Esophagus (tissue), 2 donors: ENCODE measurements at regions not wholly inside any gene's neighbourhood (a gene's known extent, or its start where the extent isn't known, plus 50 kb on each side); places are given as distances from the start of the nearest gene placed in this dataset.

Experiments used
- H3K27ac ChIP-seq, 2 donors: one replicate each; pipeline ENCODE4 v1.5.1; 2013; ENCODE audit warnings: low read depth in 2 of 2, mild to moderate bottlenecking in 2 of 2, inconsistent platforms in 1 of 2, low read length in 1 of 2, moderate library complexity in 1 of 2
- H3K27me3 ChIP-seq, 2 donors: one replicate each; pipeline ENCODE4 v1.6.1; 2013; ENCODE audit warnings: low read length in 2 of 2, control low read depth in 1 of 2, mild to moderate bottlenecking in 1 of 2; ENCODE audit not compliant: insufficient read depth in 2 of 2, control insufficient read depth in 1 of 2
- H3K36me3 ChIP-seq, 2 donors: one replicate each; pipeline ENCODE4 v1.6.1; 2013; ENCODE audit warnings: low read length in 1 of 2; ENCODE audit not compliant: control insufficient read depth in 2 of 2, insufficient read depth in 2 of 2
- H3K4me1 ChIP-seq, 2 donors: one replicate each; pipeline ENCODE4 v1.6.1; 2013; ENCODE audit warnings: low read length in 1 of 2; ENCODE audit not compliant: control insufficient read depth in 2 of 2, insufficient read depth in 2 of 2
- H3K4me3 ChIP-seq, 2 donors: one replicate each; pipeline ENCODE4 v1.5.1; 2013; ENCODE audit warnings: low read length in 2 of 2, mild to moderate bottlenecking in 2 of 2, low read depth in 1 of 2, moderate library complexity in 1 of 2
- H3K9me3 ChIP-seq, 2 donors: one replicate each; pipeline ENCODE4 v1.6.1; 2013; ENCODE audit warnings: mild to moderate bottlenecking in 2 of 2, low read depth in 1 of 2, low read length in 1 of 2, moderate library complexity in 1 of 2; ENCODE audit not compliant: control insufficient read depth in 2 of 2, insufficient read depth in 1 of 2
- WGBS, 2 donors: extraction: QIAGEN DNeasy Blood & Tissue Kit; methylation state at CpG; one replicate each; pipeline ENCODE4 v1.1.7; 2013; 5-methylcytosine and 5-hydroxymethylcytosine counted together
- donor health status: healthy with polysubstance abuse.
- donor health status: Bipolar disorder and iron deficiency.

DNA sequence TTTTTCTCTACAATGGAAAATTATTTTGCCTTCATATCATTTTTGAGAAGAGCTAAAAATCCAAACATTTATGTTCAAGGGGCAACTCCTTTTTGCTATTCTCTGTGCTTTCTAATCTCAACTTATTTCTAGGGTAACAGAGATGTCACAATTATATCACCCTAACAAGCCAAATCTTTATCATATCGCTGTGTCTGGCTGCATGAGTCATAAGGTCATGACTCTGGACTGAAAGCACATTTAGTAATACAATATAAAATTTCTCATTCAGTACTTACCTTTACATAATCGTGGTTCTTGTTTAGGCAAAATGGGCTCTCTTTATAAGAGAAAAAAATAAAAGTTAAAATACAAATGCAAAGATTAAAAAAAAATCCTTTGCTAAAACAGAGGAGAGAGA is 326.0 kb downstream of the CASP12 start:
- H3K27me3 ChIP-seq, result no peaks in the 10 kb centered on the region
- H3K4me3 ChIP-seq, result no peak overlapping the region
- H3K27ac ChIP-seq, result no peak overlapping the region
- no peaks in the 10 kb centered on the region for H3K9me3 ChIP-seq
- H3K36me3 ChIP-seq, result no peaks in the 10 kb centered on the region
- no peaks in the 10 kb centered on the region for H3K4me1 ChIP-seq
- 56 to 72% methylated on average over 2 of the region's 2 CpGs for WGBS, 2 donors

DNA sequence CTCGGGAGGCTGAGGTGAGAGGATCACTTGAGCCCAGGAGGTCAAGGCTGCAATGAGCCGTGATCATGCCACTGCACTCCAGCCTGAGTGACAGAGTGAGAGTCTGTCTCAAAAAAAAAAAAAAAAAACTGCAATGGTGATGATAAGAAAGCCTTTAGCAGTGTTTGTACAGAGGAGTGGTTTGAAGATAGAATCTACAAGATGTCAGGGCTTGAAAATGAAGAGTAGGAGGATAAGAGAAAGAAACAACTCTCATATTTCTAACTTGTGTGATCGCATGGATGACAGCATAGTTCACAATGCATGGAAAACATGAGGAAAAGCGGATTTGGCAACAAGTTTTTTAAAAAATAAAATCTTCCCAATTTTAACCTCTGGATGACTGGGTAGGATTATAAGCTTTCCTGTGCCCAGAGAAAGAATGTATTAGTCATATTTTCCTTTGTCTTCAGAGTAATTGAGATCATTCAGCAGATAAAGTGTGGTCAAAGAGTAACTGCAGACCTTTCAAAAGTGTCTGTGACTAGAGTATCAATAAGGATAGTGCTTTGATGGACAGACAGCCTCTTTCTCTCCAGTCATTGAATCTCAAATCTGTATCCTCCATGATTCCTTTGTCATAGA is 328.1 kb downstream of the CASP12 start:
- Histone ChIP-seq H3K27ac (no peak overlapping the region), H3K4me3 (no peak overlapping the region), H3K4me1 (no peaks in the 10 kb centered on the region), H3K36me3 (no peaks in the 10 kb centered on the region), H3K27me3 (no peaks in the 10 kb centered on the region), H3K9me3 (peaks cover 0 to under 1% of the 10 kb centered on the region in 2 donors)
- whole genome bisulfite sequencing, 2 donors, result 76 to 80% methylated on average over 4 of the region's 4 CpGs

DNA sequence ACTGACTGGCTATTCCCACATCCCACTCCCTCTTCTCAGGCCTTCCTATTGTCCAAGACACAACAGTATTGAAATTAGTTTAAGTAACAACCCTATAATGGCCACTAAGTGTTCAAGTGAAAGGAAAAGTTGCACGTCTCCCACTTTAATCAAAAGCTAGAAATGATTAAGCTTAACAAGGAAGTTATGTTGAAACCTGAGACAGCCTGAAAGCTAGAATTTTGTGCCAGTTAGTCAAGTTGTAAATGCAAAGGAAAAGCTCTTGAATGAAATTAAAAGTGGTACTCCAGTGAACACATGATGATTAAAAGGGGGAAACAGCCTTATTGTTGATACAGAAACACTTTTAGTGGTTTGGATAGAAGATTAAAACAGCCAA is 332.7 kb downstream of the CASP12 start:
- H3K4me3 ChIP-seq, result no peak overlapping the region
- H3K27ac ChIP-seq, result no peak overlapping the region
- WGBS, 2 donors, result 34 to 67% methylated on average over 1 of the region's 1 CpG
- no peaks in the 10 kb centered on the region for H3K4me1 ChIP-seq
- no peaks in the 10 kb centered on the region for H3K36me3 ChIP-seq
- no peaks in the 10 kb centered on the region for H3K27me3 ChIP-seq
- peaks cover 3 to 6% of the 10 kb centered on the region in 2 donors for H3K9me3 ChIP-seq

DNA sequence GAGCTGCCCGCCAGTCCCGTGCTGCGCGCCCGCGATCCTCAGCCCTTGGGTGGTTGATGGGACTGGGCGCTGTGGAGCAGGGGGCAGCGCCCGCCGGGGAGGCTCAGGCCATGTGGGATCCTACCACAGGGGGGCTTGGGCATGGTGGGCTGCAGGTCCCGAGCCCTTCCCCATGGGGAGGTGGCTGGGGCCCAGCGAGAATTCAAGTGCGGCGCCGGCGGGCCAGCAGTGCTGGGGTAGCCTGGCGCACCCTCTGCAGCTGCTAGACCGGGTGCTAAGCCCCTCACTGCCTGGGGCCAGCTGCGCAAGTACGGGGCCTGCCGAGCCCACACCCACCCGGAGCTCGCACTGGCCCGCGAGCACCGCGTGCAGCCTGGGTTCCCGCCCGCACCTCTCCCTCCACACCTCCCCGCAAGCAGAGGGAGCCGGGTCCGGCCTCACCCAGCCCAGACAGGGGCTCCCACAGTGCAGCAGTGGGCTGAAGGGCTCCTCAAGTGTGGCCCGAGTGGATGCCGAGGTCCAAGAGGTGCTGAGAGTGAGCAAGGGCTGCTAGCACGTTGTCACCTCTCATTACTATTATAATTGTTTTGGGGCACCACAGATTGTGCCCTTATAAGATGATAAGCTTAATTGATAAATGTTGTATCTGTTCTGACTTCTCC is 333.2 kb downstream of the CASP12 start:
- Histone ChIP-seq H3K4me3 (no peak overlapping the region), H3K27me3 (no peaks in the 10 kb centered on the region)
- 97 to 98% methylated on average over 35 of the region's 35 CpGs for WGBS, 2 donors

DNA sequence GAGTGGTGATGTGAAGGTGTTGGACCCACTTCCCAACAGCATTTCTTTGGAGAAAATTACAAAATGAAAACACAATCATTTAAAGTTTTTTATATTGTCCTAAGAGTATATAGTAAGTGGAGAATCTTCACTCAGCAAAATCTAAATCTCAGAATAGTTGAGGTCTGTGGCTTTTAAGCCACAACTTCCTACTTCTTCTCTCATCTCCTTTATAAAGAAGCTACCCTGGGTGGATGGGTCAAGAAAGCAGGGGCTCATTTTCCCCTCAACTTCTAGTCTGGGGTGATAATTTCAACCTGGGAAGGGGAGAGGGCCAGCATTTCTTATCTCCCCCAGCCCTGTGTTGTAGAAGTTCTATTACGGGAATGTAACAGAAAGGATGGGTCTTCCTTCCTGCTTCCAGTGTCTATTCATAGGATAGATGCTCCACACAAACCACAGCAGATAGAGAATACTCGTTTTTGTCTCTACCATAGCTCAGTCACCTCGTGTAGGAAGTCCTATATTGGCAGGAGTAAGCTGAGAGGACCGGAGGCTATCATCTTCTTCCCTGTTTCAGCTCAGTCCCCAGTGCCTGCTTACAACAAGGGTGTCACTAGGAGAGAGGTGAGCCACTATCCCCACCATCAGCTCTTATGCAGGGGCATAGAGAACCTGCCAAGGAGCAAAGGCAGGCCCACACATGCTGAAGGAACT is 341.5 kb downstream of the CASP12 start:
- no peaks in the 10 kb centered on the region for H3K36me3 ChIP-seq
- H3K9me3 ChIP-seq, result no peaks in the 10 kb centered on the region
- no peak overlapping the region for H3K4me3 ChIP-seq
- H3K27ac ChIP-seq, result no peak overlapping the region
- no peaks in the 10 kb centered on the region for H3K27me3 ChIP-seq
- no peaks in the 10 kb centered on the region for H3K4me1 ChIP-seq
- 68 to 72% methylated on average over 4 of the region's 4 CpGs for WGBS, 2 donors

More for the DNA sequence above, 333.2 kb downstream of the CASP12 start:
- Histone ChIP-seq H3K4me1 (no peaks in the 10 kb centered on the region), H3K9me3 (peaks cover 3 to 6% of the 10 kb centered on the region in 2 donors), H3K36me3 (no peaks in the 10 kb centered on the region), H3K27ac (no peak overlapping the region)

DNA sequence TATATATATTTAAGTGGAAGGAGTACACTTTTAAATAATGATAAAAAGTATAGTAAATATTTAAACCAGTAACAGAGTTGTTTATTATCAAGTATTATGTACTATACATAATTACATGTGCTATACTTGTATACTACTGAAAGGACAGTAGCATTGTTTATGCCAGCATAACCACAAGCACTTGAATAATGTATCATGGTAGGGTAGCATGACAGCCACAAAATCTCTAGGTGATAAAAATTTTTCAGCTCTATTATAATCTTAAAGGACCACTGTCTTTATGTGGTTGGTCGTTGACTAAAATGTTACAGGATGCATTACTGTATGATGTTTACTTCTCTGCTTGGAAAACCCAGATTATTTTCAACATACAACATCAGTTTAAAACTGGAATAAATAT is 349.2 kb downstream of the CASP12 start:
- H3K4me3 ChIP-seq, result no peak overlapping the region
- H3K9me3 ChIP-seq, result no peaks in the 10 kb centered on the region

DNA sequence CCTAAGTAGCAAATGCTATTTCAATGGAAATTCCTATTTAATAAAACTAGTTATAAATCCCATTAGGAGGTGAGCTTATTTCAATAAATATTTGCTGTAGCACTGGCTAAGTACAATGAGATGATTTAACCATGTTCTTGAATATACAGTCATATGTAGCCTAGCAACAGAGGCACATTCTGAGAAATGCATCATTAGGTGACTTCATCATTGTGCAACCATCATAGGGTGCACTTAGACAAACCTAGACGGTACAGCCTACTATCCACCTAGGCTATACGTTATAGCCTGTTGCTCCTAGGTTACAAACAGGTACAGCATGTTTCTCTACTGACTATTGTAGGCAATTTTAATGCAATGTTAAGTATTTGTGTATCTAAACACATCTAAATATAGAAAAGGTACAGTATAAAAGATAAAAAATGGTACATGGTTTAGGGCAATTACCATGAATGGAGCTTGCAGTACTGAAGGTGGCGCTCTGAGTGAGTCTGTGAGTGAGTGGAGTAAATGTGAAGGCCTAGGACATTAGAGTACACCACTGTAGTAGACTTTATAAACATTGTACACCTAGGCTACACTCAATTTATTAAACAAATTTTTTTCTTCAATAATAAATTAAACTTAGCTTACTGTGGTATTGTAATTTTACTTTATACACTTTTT is 350.1 kb downstream of the CASP12 start:
- Histone ChIP-seq H3K9me3 (no peaks in the 10 kb centered on the region), H3K4me3 (no peak overlapping the region)
- WGBS, 2 donors, result 84 to 86% methylated on average over 3 of the region's 3 CpGs

More for the DNA sequence above, 349.2 kb downstream of the CASP12 start:
- Histone ChIP-seq H3K27me3 (no peaks in the 10 kb centered on the region), H3K27ac (no peak overlapping the region), H3K4me1 (no peaks in the 10 kb centered on the region), H3K36me3 (no peaks in the 10 kb centered on the region)
- 64 to 74% methylated on average over 1 of the region's 1 CpG for WGBS, 2 donors

DNA sequence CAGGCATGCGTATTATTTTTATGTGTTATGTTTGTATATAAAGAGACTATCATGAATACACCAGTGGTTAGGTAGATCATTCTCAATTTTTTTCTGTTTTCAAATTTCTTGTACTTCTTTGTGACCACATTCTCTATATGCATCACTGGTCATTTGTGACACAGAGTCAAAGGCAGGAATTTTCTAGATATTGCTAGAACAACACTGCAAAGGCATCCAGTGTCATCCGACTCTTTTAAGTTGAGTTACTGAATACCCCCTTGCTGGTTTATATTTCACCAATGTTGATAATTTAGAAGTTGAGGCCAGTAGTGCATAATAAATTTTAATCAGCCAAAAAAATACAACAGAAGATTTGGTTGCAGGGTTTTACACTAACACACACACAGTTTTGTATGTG is 351.8 kb downstream of the CASP12 start:
- no peaks in the 10 kb centered on the region for H3K27me3 ChIP-seq
- no peaks in the 10 kb centered on the region for H3K9me3 ChIP-seq
- 92 to 97% methylated on average over 2 of the region's 2 CpGs for WGBS, 2 donors

More for the DNA sequence above, 350.1 kb downstream of the CASP12 start:
- no peaks in the 10 kb centered on the region for H3K4me1 ChIP-seq
- H3K36me3 ChIP-seq, result no peaks in the 10 kb centered on the region
- H3K27me3 ChIP-seq, result no peaks in the 10 kb centered on the region
- no peak overlapping the region for H3K27ac ChIP-seq

DNA sequence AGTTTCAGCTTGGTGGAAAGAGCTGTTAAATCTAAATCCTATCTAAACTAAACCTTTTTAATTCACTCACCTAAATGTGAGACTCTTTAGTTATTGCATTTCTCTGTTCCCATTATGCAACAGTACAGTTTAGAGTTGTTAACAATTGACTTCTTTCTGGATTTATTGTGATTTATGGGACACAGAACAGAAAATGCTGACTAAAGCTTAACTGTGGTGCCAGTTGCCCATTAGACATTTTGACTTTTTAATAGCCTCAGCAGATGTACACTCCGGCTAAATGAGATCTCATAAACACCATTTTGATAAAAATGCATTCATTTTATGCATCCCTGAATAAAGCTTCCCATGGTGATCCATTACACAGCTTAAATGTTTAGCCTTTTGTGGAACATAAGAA is 356.6 kb downstream of the CASP12 start:
- 61 to 68% methylated on average over 1 of the region's 1 CpG for WGBS, 2 donors
- H3K27me3 ChIP-seq, result no peaks in the 10 kb centered on the region

More for the DNA sequence above, 351.8 kb downstream of the CASP12 start:
- Histone ChIP-seq H3K4me3 (no peak overlapping the region), H3K27ac (no peak overlapping the region), H3K36me3 (no peaks in the 10 kb centered on the region), H3K4me1 (no peaks in the 10 kb centered on the region)

More for the DNA sequence above, 356.6 kb downstream of the CASP12 start:
- no peak overlapping the region for H3K4me3 ChIP-seq
- no peaks in the 10 kb centered on the region for H3K4me1 ChIP-seq
- H3K27ac ChIP-seq, result no peak overlapping the region
- H3K36me3 ChIP-seq, result no peaks in the 10 kb centered on the region
- no peaks in the 10 kb centered on the region for H3K9me3 ChIP-seq
